ENCODE measurements at regions not wholly inside any gene's neighbourhood (a gene's known extent, or its start where the extent isn't known, plus 50 kb on each side); places are given as distances from the start of the nearest gene placed in this dataset.

- TF ChIP-seq TAF1 (IDR thresholded peaks at IDR 0.05; ENCODE audit: borderline replicate concordance, low read depth, low read length) (no peak), POLR2A (IDR thresholded peaks at IDR 0.05; ENCODE audit: low read depth, low read length) (no peak)
Measured at GRCh38 chr7:116405810-116406209, 93.7 kb upstream of the CAV2 start.

All from GM12892 (cell line).